ENCODE measurements at regions not wholly inside any gene's neighbourhood (a gene's known extent, or its start where the extent isn't known, plus 50 kb on each side); places are given as distances from the start of the nearest gene placed in this dataset.

DNA sequence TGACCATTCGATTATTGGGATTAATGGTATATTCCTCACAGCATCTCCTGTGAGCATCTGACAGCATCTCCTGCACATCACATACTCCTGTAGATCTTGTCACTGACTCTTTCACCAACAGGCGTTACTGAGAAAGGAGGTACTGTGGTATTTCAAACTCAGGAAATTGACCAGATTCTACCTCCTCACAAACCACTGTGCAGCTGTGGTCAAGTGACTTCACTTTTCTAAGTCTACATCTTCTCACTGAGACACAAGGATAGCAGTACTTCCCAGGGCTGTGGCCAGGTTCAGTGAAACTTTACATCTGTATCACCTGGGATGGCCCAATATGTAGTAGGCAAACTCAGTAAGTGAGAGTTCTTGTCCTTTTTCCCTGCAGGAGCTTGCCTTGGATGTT lies 332.3 kb upstream of the ADAMTSL1 start:
- H3K27me3 ChIP-seq (replicated peaks in 1 of 2; ENCODE audit: control insufficient read depth in 2 of 2, insufficient read depth in 2 of 2, low read length in 1 of 2): no peaks in the 10 kb centered on the region
- no peak overlapping the region for H2AFZ ChIP-seq (ENCODE audit: control insufficient read depth, low read depth, low read length)
- in situ Hi-C loops (cut with MboI): no loop called here
- H3K27ac ChIP-seq (ENCODE audit: control insufficient read depth, insufficient read depth): no peak overlapping the region
- H3K36me3 ChIP-seq (ENCODE audit: control insufficient read depth in 2 of 2, insufficient read depth in 2 of 2, low read length in 1 of 2): no peaks in the 10 kb centered on the region
- POLR2A ChIA-PET: no interaction called here
- H3K4me2 ChIP-seq (ENCODE audit: control insufficient read depth, insufficient read depth): no peak overlapping the region
- FAIRE-seq (no peak), ATAC-seq (no peak), DNase-seq (ENCODE audit: low read depth, low spot score) (no peak)
- SMC1A ChIA-PET (ENCODE audit: uncharacterized antibody, unreplicated experiment): no interaction called here
- BruUV-seq (replicated peaks): no TSS peak
- no peak overlapping the region for H3K9ac ChIP-seq (ENCODE audit: control insufficient read depth, insufficient read depth, low read length)
- TF ChIP-seq CREM (IDR thresholded peaks at IDR 0.05; ENCODE audit: low read depth) (no peak), MYC (IDR thresholded peaks at IDR 0.05; ENCODE audit: insufficient read depth, insufficient read length, insufficient replicate concordance, low read length, severe bottlenecking) (no peak), ZZZ3 (IDR thresholded peaks at IDR 0.05; ENCODE audit: control insufficient read depth, insufficient read length, low read depth) (no peak), TCF3 (IDR thresholded peaks at IDR 0.05; ENCODE audit: borderline replicate concordance, insufficient read depth, low read depth, low read length) (no peak), ATF7 (IDR thresholded peaks at IDR 0.05; ENCODE audit: low read depth) (no peak), SRF (IDR thresholded peaks at IDR 0.05; ENCODE audit: low read depth in 2 of 2, low read length in 2 of 2) (no peak), JUND (IDR thresholded peaks at IDR 0.05; ENCODE audit: low read depth, low read length) (no peak), HCFC1 (IDR thresholded peaks at IDR 0.05; ENCODE audit: low read length) (no peak), ZNF274 (IDR thresholded peaks at IDR 0.05; ENCODE audit: insufficient read depth, insufficient read length) (no peak), YY1 (IDR thresholded peaks at IDR 0.05; ENCODE audit: low read depth, low read length) (no peak)
- TF ChIP-seq, protein P1, sequence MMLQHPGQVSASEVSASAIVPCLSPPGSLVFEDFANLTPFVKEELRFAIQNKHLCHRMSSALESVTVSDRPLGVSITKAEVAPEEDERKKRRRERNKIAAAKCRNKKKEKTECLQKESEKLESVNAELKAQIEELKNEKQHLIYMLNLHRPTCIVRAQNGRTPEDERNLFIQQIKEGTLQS (IDR thresholded peaks at IDR 0.05; ENCODE audit: borderline replicate concordance, extremely low read depth, low read depth, low read length): no peak
- TF ChIP-seq, protein P2, sequence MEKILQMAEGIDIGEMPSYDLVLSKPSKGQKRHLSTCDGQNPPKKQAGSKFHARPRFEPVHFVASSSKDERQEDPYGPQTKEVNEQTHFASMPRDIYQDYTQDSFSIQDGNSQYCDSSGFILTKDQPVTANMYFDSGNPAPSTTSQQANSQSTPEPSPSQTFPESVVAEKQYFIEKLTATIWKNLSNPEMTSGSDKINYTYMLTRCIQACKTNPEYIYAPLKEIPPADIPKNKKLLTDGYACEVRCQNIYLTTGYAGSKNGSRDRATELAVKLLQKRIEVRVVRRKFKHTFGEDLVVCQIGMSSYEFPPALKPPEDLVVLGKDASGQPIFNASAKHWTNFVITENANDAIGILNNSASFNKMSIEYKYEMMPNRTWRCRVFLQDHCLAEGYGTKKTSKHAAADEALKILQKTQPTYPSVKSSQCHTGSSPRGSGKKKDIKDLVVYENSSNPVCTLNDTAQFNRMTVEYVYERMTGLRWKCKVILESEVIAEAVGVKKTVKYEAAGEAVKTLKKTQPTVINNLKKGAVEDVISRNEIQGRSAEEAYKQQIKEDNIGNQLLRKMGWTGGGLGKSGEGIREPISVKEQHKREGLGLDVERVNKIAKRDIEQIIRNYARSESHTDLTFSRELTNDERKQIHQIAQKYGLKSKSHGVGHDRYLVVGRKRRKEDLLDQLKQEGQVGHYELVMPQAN (conservative IDR thresholded peaks at IDR 0.05): no peak
- no peaks in the 10 kb centered on the region for H3K79me2 ChIP-seq (ENCODE audit: control insufficient read depth, insufficient read depth, low read length)
- no peak overlapping the region for H3K4me3 ChIP-seq
- no peaks in the 10 kb centered on the region for H3K4me1 ChIP-seq (ENCODE audit: control insufficient read depth, insufficient read depth, low read length)
- no peaks in the 10 kb centered on the region for H3K9me3 ChIP-seq (replicated peaks; ENCODE audit: control insufficient read depth, insufficient read depth, low read length)
- RAD21 ChIA-PET (ENCODE audit: unreplicated experiment): no interaction called here
- intact Hi-C loops (cut with micrococcal nuclease; ENCODE audit: unreplicated experiment): no loop called here
- CTCF ChIA-PET: interaction anchor here (0.9 to 1.6 kb wide), 2 partner anchors 11 to 331 kb away, joined by 3 read pairs; no protein-coding TSS in a partner anchor
- WGBS (ENCODE audit: insufficient coverage, insufficient replicate concordance, low lambda C conversion rate, missing lambda C conversion rate): 0% methylated on average over 2 of the region's 2 CpGs
- H4K20me1 ChIP-seq (ENCODE audit: control insufficient read depth, insufficient read depth): no peaks in the 10 kb centered on the region
